ENCODE measurements at regions not wholly inside any gene's neighbourhood (a gene's known extent, or its start where the extent isn't known, plus 50 kb on each side); places are given as distances from the start of the nearest gene placed in this dataset.

- no peak overlapping the region for H3K4me3 ChIP-seq (ENCODE audit: low read depth, low read length)
- no peak for DNase-seq (ENCODE audit: low read depth)
- in situ Hi-C loops (cut with HindIII; ENCODE audit: low sequenced_read_pairs), result no loop called here
- TF ChIP-seq, protein P1, sequence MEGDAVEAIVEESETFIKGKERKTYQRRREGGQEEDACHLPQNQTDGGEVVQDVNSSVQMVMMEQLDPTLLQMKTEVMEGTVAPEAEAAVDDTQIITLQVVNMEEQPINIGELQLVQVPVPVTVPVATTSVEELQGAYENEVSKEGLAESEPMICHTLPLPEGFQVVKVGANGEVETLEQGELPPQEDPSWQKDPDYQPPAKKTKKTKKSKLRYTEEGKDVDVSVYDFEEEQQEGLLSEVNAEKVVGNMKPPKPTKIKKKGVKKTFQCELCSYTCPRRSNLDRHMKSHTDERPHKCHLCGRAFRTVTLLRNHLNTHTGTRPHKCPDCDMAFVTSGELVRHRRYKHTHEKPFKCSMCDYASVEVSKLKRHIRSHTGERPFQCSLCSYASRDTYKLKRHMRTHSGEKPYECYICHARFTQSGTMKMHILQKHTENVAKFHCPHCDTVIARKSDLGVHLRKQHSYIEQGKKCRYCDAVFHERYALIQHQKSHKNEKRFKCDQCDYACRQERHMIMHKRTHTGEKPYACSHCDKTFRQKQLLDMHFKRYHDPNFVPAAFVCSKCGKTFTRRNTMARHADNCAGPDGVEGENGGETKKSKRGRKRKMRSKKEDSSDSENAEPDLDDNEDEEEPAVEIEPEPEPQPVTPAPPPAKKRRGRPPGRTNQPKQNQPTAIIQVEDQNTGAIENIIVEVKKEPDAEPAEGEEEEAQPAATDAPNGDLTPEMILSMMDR (IDR thresholded peaks at IDR 0.05; ENCODE audit: low read depth, low read length, missing control alignments), result no peak
Measured at GRCh38 chr17:79385962-79386563, 224.8 kb downstream of the RBFOX3 start.

GRCh38 chr17:79382313-79382712 is 228.5 kb downstream of the RBFOX3 start:
- TF ChIP-seq, protein P1 (IDR thresholded peaks at IDR 0.05; ENCODE audit: low read depth, low read length, missing control alignments), result no peak
- in situ Hi-C loops (cut with HindIII; ENCODE audit: low sequenced_read_pairs), result no loop called here
- DNase-seq (ENCODE audit: low read depth), result no peak
- no peak overlapping the region for H3K4me3 ChIP-seq (ENCODE audit: low read depth, low read length)

DNA sequence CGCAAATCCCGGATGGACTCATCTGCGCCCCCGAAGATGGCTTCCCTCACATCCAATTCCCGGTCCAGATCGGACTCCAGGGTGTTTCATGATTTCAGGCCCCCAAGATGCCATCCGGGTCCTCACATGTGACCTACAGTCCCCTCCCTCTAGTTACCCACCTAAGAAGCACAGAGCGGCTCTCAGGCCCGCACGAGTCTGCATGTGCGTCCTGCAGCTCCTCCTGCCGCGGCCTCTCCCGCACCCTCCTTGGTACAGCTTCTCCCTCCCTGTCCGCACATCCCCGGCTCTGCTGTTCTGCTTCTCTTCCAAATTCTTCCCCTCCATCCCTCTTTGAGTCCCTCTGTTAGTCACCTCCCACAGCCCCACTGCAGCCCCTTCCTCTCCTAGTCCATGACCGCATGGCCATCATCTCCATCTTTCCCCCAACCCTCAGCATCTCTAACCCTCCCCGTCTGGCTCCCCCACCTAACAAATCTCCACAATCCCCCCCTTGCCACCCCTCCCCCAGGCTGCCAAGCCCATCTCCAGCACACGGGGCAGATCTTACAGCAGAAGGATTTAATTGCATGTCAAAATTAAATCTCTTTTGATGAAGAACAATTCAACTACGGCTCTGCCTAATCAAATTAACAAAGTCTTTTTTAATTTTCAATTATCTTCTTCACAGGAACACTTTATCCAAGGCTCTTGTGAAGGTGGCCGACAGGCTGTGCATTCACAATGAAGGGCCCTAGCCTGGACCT is 231.0 kb downstream of the RBFOX3 start:
- DNase-seq (ENCODE audit: low read depth), result no peak
- in situ Hi-C loops (cut with HindIII; ENCODE audit: low sequenced_read_pairs), result no loop called here
- H3K4me3 ChIP-seq (ENCODE audit: low read depth, low read length), result no peak overlapping the region
- TF ChIP-seq, protein P1 (IDR thresholded peaks at IDR 0.05; ENCODE audit: low read depth, low read length, missing control alignments), result no peak

- TF ChIP-seq, protein P1 (IDR thresholded peaks at IDR 0.05; ENCODE audit: low read depth, low read length, missing control alignments), result no peak
- in situ Hi-C loops (cut with HindIII; ENCODE audit: low sequenced_read_pairs), result no loop called here
- H3K4me3 ChIP-seq (ENCODE audit: low read depth, low read length), result no peak overlapping the region
- no peak for DNase-seq (ENCODE audit: low read depth)
Measured at GRCh38 chr17:79377230-79377786, 233.5 kb downstream of the RBFOX3 start.

- TF ChIP-seq, protein P1 (IDR thresholded peaks at IDR 0.05; ENCODE audit: low read depth, low read length, missing control alignments), result no peak
Measured at GRCh38 chr17:79374807-79375206, 236.0 kb downstream of the RBFOX3 start.

DNA sequence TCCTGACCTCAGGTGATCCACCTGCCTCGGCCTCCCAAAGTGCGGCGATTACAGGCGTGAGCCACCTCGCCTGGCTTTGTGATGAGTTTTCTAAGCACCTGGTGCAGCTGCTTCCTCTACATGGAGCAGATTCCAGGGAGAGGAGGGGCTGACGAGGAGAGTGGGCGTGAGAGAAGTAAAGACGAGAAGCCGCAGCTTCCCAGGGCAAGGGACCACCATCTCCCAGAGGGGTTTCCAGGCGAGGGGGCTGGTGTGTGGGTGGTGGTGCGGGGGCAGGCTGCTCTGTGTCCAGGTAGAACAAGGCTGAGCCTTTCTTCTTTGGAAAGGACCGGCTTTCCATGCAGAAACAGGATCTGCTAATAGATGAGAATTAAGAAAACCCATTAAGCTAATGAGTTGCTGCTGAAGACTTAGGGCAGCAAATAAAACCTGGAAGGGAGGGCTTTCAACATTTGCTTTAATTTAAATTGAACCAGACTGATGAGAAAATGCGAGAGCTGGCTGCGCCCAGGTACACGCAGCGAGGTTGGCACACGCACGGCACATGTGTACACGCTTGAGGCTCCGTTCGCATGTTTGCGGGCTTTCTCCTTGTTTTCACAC is 236.7 kb downstream of the RBFOX3 start:
- H3K4me3 ChIP-seq (ENCODE audit: low read depth, low read length), result no peak overlapping the region
- in situ Hi-C loops (cut with HindIII; ENCODE audit: low sequenced_read_pairs), result no loop called here
- TF ChIP-seq, protein P1 (IDR thresholded peaks at IDR 0.05; ENCODE audit: low read depth, low read length, missing control alignments), result no peak
- no peak for DNase-seq (ENCODE audit: low read depth)

More at GRCh38 chr17:79374807-79375206, 236.0 kb downstream of the RBFOX3 start:
- in situ Hi-C loops (cut with HindIII; ENCODE audit: low sequenced_read_pairs), result no loop called here
- H3K4me3 ChIP-seq (ENCODE audit: low read depth, low read length), result no peak overlapping the region
- DNase-seq (ENCODE audit: low read depth), result no peak
